Activated CD4-positive, CD25-positive, alpha-beta regulatory T cell treated with anti-CD3 and anti-CD28 coated beads, Interleukin-2, amount 50 U/mL, for 24 hours (primary cell): ENCODE measurements at regions not wholly inside any gene's neighbourhood (a gene's known extent, or its start where the extent isn't known, plus 50 kb on each side); places are given as distances from the start of the nearest gene placed in this dataset.

ENCODE experiments used
- ATAC-seq, 2 donors: fragments of 150-1000 bp; cut with Tn5 transposase; one replicate each; pipeline ENCODE4 v1.10.0; 2021; ENCODE audit warnings: mild to moderate bottlenecking in 1 of 2, moderate library complexity in 1 of 2

GRCh38 chr9:134251296-134252069 is 74.8 kb upstream of the RXRA start:
- no peak for ATAC-seq

- ATAC-seq: no peak
Observed at GRCh38 chr9:134252084-134252830, 74.0 kb upstream of the RXRA start.

- ATAC-seq: no peak
Observed at GRCh38 chr9:134253606-134254205, 72.5 kb upstream of the RXRA start.

GRCh38 chr9:134258332-134258731 is 67.9 kb upstream of the RXRA start:
- ATAC-seq: no peak

- no peak for ATAC-seq
Observed at GRCh38 chr9:134258828-134259546, 67.3 kb upstream of the RXRA start.

GRCh38 chr9:134259708-134260107 is 66.5 kb upstream of the RXRA start:
- ATAC-seq: no peak

- no peak for ATAC-seq
Observed at GRCh38 chr9:134260801-134261200, 65.5 kb upstream of the RXRA start.

GRCh38 chr9:134262035-134262434 is 64.2 kb upstream of the RXRA start:
- no peak for ATAC-seq

- ATAC-seq: no peak
Observed at GRCh38 chr9:134263596-134263995, 62.7 kb upstream of the RXRA start.

- no peak for ATAC-seq
Observed at GRCh38 chr9:134264169-134264568, 62.1 kb upstream of the RXRA start.

- ATAC-seq: no peak
Observed at GRCh38 chr9:134265078-134265477, 61.2 kb upstream of the RXRA start.

- ATAC-seq: no peak
Observed at GRCh38 chr9:134266418-134266817, 59.8 kb upstream of the RXRA start.

- ATAC-seq: no peak
Observed at GRCh38 chr9:134267305-134267880, 58.9 kb upstream of the RXRA start.

- no peak for ATAC-seq
Observed at GRCh38 chr9:134267881-134268724, 58.2 kb upstream of the RXRA start.

- ATAC-seq: no peak
Observed at GRCh38 chr9:134268747-134269146, 57.5 kb upstream of the RXRA start.

- ATAC-seq: no peak
Observed at GRCh38 chr9:134271338-134272301, 54.6 kb upstream of the RXRA start.

- ATAC-seq: no peak
Observed at GRCh38 chr9:134272302-134273023, 53.8 kb upstream of the RXRA start.

GRCh38 chr9:134273647-134274046 is 52.6 kb upstream of the RXRA start:
- no peak for ATAC-seq

- no peak for ATAC-seq
Observed at GRCh38 chr9:134275375-134275774, 50.9 kb upstream of the RXRA start.
